ENCODE measurements at regions not wholly inside any gene's neighbourhood (a gene's known extent, or its start where the extent isn't known, plus 50 kb on each side); places are given as distances from the start of the nearest gene placed in this dataset.

- TF ChIP-seq POLR2AphosphoS5 (IDR thresholded peaks at IDR 0.05; ENCODE audit: low read depth, low read length), result no peak
- no peak for TF ChIP-seq CTCF (IDR thresholded peaks at IDR 0.05)
Observed at GRCh38 chr22:48438800-48439559, 1388.7 kb downstream of the BRD1 start.

Measured in Panc1 (cell line).